GM18907 (cell line): ENCODE measurements at regions not wholly inside any gene's neighbourhood (a gene's known extent, or its start where the extent isn't known, plus 50 kb on each side); places are given as distances from the start of the nearest gene placed in this dataset.
"Not testable (repeated sequence)": the region's sequence is repeated elsewhere in the genome, so short reads cannot be mapped to it uniquely, and the experiment has no call there.

Experiments used
- ATAC-seq: cut with Tn5 transposase; IDR thresholded peaks from one replicate; pipeline ENCODE4 v1.9.1; 2021; ENCODE audit warnings: mild to moderate bottlenecking, moderate library complexity; ENCODE audit not compliant: unreplicated experiment

DNA sequence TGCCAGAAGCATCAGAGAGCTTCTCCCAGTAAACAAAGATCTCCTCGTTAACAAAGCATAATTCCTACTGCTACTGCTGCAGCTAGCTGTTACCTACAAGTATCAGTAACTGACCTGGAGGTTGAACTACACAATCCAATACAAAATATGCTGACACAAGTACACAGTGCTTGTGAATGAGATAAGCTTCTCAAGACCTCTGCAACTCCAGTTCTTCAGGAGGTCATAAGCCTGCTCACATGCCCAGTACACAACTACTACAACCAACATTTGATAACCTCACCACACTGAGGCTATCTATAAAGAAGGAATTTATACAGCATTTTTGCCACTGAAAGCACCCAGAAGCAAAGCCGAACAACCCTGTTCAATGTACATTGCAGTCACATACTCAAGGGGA is 66.7 kb upstream of the SMARCAD1 start:
- ATAC-seq = no peak

DNA sequence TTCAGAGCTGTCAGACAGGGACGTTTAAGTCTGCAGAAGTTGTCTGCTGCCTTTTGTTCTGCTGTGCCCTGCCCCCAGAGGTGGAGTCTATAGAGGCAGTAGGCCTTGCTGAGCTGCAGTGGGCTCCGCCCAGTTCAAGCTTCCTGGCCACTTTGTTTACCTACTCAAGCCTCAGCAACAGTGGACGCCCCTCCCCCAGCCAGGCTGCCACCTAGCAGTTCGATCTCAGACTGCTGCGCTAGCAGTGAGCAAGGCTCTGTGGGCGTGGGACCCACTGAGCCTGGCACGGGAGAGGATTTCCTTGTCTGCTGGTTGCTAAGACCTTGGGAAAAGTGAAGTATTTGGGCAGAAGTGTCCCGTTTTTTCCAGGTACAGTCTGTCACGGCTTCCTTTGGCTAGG is 59.6 kb upstream of the SMARCAD1 start:
- not testable (repeated sequence) for ATAC-seq

DNA sequence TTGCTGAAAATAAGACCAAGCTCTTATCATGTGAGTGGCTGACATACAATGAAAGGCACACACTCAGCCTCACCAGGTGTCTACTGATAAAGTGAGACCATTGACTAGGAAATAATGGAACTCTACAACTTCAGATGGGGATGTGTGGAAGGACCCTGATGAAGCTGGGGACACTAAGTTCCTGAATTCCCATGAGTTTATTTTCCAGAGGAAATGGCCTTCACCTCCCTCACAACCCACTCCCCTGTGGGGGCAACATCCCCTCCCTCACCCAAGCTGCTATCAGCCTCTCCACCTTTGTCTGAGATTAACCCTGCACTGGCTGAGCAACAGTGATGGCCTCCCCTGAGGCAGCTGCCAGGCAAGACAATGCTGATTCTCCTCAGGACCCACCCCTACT is 55.2 kb upstream of the SMARCAD1 start:
- ATAC-seq = no peak

DNA sequence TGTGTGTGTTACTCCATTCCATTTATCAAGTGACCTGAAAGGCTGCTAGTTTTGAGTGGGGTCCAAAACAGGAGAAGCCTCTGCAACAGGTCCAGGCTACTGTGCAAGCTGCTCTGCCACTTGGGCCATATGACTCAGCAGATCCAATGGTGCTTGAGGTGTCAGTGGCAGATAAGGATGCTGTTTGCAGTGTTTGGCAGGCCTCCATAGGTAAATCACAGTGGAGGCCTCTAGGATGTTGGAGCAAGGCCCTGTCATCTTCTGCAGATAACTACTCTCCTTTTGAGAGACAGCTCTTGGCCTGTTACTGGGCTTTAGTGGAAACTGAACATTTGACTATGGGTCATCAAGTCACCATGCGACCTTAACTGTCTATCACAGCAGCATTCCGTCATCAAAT is 52.3 kb upstream of the SMARCAD1 start:
- ATAC-seq = not testable (repeated sequence)

DNA sequence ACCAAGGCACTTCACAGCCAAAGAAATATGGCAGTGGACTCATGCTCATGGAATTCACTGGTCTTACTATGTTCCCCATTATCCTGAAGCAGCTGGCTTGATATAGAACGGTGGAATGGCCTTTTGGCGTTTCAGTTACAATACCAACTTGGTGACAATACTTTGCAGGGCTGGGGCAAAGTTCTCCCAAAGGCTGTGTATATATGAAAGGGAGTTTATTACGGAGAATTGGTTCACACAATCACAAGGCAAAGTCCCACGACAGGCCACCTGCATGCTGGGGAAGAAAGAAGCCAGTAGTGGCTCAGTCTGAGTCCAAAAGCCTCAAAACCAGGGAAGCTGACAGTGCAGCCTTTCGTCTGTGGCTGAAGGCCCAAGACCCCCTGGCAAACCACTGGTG is 50.8 kb upstream of the SMARCAD1 start:
- ATAC-seq = no peak
